ENCODE measurements at regions not wholly inside any gene's neighbourhood (a gene's known extent, or its start where the extent isn't known, plus 50 kb on each side); places are given as distances from the start of the nearest gene placed in this dataset.

DNA sequence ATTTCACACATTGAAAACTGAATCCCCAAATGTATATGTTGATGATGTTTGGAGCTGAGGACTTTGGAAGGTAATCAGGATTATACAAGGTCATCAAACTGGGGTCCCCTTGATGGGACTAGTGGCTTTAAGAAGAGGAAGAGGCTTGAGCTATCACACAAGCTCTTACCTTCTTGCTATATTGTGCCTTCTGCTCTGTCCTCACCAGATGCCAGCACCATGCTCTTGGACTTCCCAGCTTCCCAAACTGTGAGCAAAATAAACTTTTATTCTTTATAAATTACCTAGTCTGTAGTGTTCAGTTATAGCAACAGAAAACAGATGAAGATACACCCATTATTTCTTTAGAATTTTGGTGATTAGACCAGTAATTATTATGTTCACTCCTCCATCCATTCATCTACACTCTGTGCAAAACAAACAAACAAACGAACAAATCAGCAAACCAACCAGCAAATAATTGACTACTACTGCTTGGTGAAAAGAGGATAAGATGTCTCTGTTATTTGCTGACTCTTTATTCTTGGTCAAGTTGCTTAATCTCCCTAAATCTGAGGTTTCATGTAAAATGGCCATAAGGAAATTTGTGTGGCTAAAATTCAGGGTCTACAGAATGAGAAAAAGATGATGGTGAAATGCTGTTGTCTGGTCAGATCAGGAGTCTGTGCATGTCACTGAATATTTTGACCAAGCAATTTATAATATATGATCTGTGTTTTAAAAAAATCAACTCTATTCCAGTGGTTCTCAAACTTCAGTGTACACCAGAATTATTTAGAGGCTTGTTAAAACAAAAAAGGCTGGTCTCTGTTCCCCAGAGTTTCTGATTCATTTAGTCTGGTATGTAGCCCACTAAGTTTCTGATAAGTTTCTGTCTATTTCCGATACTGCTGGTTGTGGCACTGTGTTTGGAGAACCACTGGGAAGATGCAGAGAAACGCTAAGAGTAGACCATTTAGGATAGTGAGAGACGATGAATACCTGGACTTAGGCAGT lies 854.1 kb downstream of the MAT2B start:
- intact Hi-C loops (cut with micrococcal nuclease), result no loop called here
- no peak for ATAC-seq

GRCh38 chr5:164360589-164360988 lies 855.2 kb downstream of the MAT2B start:
- no peaks in the 10 kb centered on the region for H3K4me1 Mint-ChIP-seq (ENCODE audit: low read depth)
- H3K9me3 Mint-ChIP-seq, result no peaks in the 10 kb centered on the region
- ATAC-seq, result no peak
- intact Hi-C loops (cut with micrococcal nuclease), result no loop called here
- ChIA-PET CTCF (no interaction called here), POLR2A (no interaction called here)
- H3K36me3 Mint-ChIP-seq (ENCODE audit: low read depth), result no peaks in the 10 kb centered on the region
- no peak overlapping the region for H3K4me3 Mint-ChIP-seq
- no peaks in the 10 kb centered on the region for H3K27me3 Mint-ChIP-seq
- H3K27ac Mint-ChIP-seq, result no peak overlapping the region
- TF ChIP-seq, protein P1, sequence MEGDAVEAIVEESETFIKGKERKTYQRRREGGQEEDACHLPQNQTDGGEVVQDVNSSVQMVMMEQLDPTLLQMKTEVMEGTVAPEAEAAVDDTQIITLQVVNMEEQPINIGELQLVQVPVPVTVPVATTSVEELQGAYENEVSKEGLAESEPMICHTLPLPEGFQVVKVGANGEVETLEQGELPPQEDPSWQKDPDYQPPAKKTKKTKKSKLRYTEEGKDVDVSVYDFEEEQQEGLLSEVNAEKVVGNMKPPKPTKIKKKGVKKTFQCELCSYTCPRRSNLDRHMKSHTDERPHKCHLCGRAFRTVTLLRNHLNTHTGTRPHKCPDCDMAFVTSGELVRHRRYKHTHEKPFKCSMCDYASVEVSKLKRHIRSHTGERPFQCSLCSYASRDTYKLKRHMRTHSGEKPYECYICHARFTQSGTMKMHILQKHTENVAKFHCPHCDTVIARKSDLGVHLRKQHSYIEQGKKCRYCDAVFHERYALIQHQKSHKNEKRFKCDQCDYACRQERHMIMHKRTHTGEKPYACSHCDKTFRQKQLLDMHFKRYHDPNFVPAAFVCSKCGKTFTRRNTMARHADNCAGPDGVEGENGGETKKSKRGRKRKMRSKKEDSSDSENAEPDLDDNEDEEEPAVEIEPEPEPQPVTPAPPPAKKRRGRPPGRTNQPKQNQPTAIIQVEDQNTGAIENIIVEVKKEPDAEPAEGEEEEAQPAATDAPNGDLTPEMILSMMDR (IDR thresholded peaks at IDR 0.05), result no peak
- no peak for DNase-seq

More for the DNA sequence above, 854.1 kb downstream of the MAT2B start:
- Mint-ChIP-seq H3K4me1 (ENCODE audit: low read depth) (no peaks in the 10 kb centered on the region), H3K36me3 (ENCODE audit: low read depth) (no peaks in the 10 kb centered on the region), H3K27me3 (no peaks in the 10 kb centered on the region), H3K27ac (no peak overlapping the region), H3K4me3 (no peak overlapping the region), H3K9me3 (no peaks in the 10 kb centered on the region)
- TF ChIP-seq, protein P1 (IDR thresholded peaks at IDR 0.05), result no peak
- no peak for DNase-seq
- ChIA-PET POLR2A (no interaction called here), CTCF (no interaction called here)

- intact Hi-C loops (cut with micrococcal nuclease), result no loop called here
- Mint-ChIP-seq H3K36me3 (ENCODE audit: low read depth) (no peaks in the 10 kb centered on the region), H3K9me3 (no peaks in the 10 kb centered on the region), H3K27me3 (no peaks in the 10 kb centered on the region), H3K4me3 (no peak overlapping the region), H3K27ac (no peak overlapping the region), H3K4me1 (ENCODE audit: low read depth) (no peaks in the 10 kb centered on the region)
- ChIA-PET CTCF (no interaction called here), POLR2A (no interaction called here)
- TF ChIP-seq, protein P1 (IDR thresholded peaks at IDR 0.05), result no peak
- DNase-seq (no peak), ATAC-seq (no peak)
These were observed 856.6 kb downstream of the MAT2B start for GRCh38 chr5:164361986-164362385.

- Mint-ChIP-seq H3K4me1 (ENCODE audit: low read depth) (no peaks in the 10 kb centered on the region), H3K27me3 (no peaks in the 10 kb centered on the region), H3K27ac (no peak overlapping the region), H3K9me3 (no peaks in the 10 kb centered on the region), H3K36me3 (ENCODE audit: low read depth) (no peaks in the 10 kb centered on the region), H3K4me3 (no peak overlapping the region)
- CTCF ChIA-PET, result no interaction called here
- ATAC-seq (no peak), DNase-seq (no peak)
- TF ChIP-seq, protein P1 (IDR thresholded peaks at IDR 0.05), result no peak
- POLR2A ChIA-PET, result no interaction called here
- intact Hi-C loops (cut with micrococcal nuclease), result no loop called here
These were observed 857.4 kb downstream of the MAT2B start for GRCh38 chr5:164362835-164363234.

Measured in activated CD8-positive, alpha-beta T cell treated with anti-CD3 and anti-CD28 coated beads for 36 hours (primary cell).